ENCODE measurements at regions not wholly inside any gene's neighbourhood (a gene's known extent, or its start where the extent isn't known, plus 50 kb on each side); places are given as distances from the start of the nearest gene placed in this dataset.
A peak's percentile ranks its signal among the peaks of the same experiment; 100 is the strongest.
"Not testable (repeated sequence)": the region's sequence is repeated elsewhere in the genome, so short reads cannot be mapped to it uniquely, and the experiment has no call there.

- no peak overlapping the region for H3K4me3 ChIP-seq (replicated peaks; ENCODE audit: low read depth, low read length)
- DNase-seq (ENCODE audit: low read depth), result peak; percentile 3
- no peak for TF ChIP-seq CTCF (IDR thresholded peaks at IDR 0.05; ENCODE audit: low read length, missing control alignments)
Observed at GRCh38 chr4:75327804-75328512, 186.2 kb downstream of the RCHY1 start.

GRCh38 chr4:75325318-75325979, 188.8 kb downstream of the RCHY1 start:
- no peak overlapping the region for H3K4me3 ChIP-seq (replicated peaks; ENCODE audit: low read depth, low read length)
- no peak for DNase-seq (ENCODE audit: low read depth)
- no peak for TF ChIP-seq CTCF (IDR thresholded peaks at IDR 0.05; ENCODE audit: low read length, missing control alignments)

GRCh38 chr4:75321484-75321883, 192.7 kb downstream of the RCHY1 start:
- TF ChIP-seq CTCF (IDR thresholded peaks at IDR 0.05; ENCODE audit: low read length, missing control alignments), result no peak
- no peak overlapping the region for H3K4me3 ChIP-seq (replicated peaks; ENCODE audit: low read depth, low read length)
- no peak for DNase-seq (ENCODE audit: low read depth)

- DNase-seq (ENCODE audit: low read depth); H3K4me3 ChIP-seq (replicated peaks; ENCODE audit: low read depth, low read length): not testable (repeated sequence)
Observed at GRCh38 chr4:75317641-75318040, 196.6 kb downstream of the RCHY1 start.

GRCh38 chr4:75308049-75308448, 206.2 kb downstream of the RCHY1 start:
- no peak overlapping the region for H3K4me3 ChIP-seq (replicated peaks; ENCODE audit: low read depth, low read length)
- no peak for DNase-seq (ENCODE audit: low read depth)
- TF ChIP-seq CTCF (IDR thresholded peaks at IDR 0.05; ENCODE audit: low read length, missing control alignments), result no peak

- H3K4me3 ChIP-seq (replicated peaks; ENCODE audit: low read depth, low read length), result no peak overlapping the region
- no peak for TF ChIP-seq CTCF (IDR thresholded peaks at IDR 0.05; ENCODE audit: low read length, missing control alignments)
- DNase-seq (ENCODE audit: low read depth), result no peak
Observed at GRCh38 chr4:75306506-75306905, 207.7 kb downstream of the RCHY1 start.

- TF ChIP-seq CTCF (IDR thresholded peaks at IDR 0.05; ENCODE audit: low read length, missing control alignments), result no peak
- DNase-seq (ENCODE audit: low read depth), result no peak
- H3K4me3 ChIP-seq (replicated peaks; ENCODE audit: low read depth, low read length), result no peak overlapping the region
Observed at GRCh38 chr4:75302648-75303047, 211.6 kb downstream of the RCHY1 start.

Data from fibroblast of pulmonary artery (primary cell).